ENCODE measurements at regions not wholly inside any gene's neighbourhood (a gene's known extent, or its start where the extent isn't known, plus 50 kb on each side); places are given as distances from the start of the nearest gene placed in this dataset.
"Not testable (repeated sequence)": the region's sequence is repeated elsewhere in the genome, so short reads cannot be mapped to it uniquely, and the experiment has no call there.

DNA sequence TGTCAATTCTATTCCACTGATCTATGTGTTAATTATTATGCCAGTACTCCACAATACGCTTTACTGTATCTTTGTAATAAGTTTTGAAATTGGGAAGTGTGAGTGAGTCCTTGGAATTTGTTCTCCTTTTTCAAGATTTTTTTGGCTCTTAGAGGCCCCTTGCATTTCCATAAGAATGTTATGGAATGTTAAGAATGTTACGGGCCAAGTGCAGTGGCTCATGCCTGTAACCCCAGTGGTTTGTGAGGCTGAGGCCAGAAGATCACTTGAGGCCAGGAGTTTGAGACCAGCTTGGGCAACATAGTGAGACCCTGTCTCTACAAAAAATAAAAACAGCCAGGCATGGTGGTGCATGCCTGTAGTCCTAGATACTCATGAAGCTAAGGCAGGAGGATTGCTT lies 167.6 kb upstream of the CXorf66 start (continued):
- TF ChIP-seq ZNF592 (IDR thresholded peaks at IDR 0.05) (no peak), SMC3 (IDR thresholded peaks at IDR 0.05; ENCODE audit: borderline replicate concordance, low read length) (no peak)

- WGBS (ENCODE audit: insufficient coverage, insufficient replicate concordance, low lambda C conversion rate, missing lambda C conversion rate), result 2% methylated on average over 3 of the region's 3 CpGs
- Histone ChIP-seq H3K79me2 (ENCODE audit: control insufficient read depth, insufficient read depth, low read length) (no peaks in the 10 kb centered on the region), H3K4me3 (no peak overlapping the region), H4K20me1 (ENCODE audit: control insufficient read depth, insufficient read depth) (no peaks in the 10 kb centered on the region), H3K9me3 (replicated peaks; ENCODE audit: control insufficient read depth, insufficient read depth, low read length) (no peaks in the 10 kb centered on the region), H3K27ac (ENCODE audit: control insufficient read depth, insufficient read depth) (no peak overlapping the region), H2AFZ (ENCODE audit: control insufficient read depth, low read depth, low read length) (no peak overlapping the region), H3K27me3 (replicated peaks in 1 of 2; ENCODE audit: control insufficient read depth in 2 of 2, insufficient read depth in 2 of 2, low read length in 1 of 2) (no peaks in the 10 kb centered on the region), H3K36me3 (ENCODE audit: control insufficient read depth in 2 of 2, insufficient read depth in 2 of 2, low read length in 1 of 2) (no peaks in the 10 kb centered on the region), H3K4me2 (ENCODE audit: control insufficient read depth, insufficient read depth) (no peak overlapping the region), H3K4me1 (ENCODE audit: control insufficient read depth, insufficient read depth, low read length) (no peaks in the 10 kb centered on the region), H3K9ac (ENCODE audit: control insufficient read depth, insufficient read depth, low read length) (no peak overlapping the region)
- POLR2A ChIA-PET, result no interaction called here
- in situ Hi-C loops (cut with MboI) (no loop called here), intact Hi-C loops (cut with micrococcal nuclease; ENCODE audit: unreplicated experiment) (no loop called here)
- ATAC-seq (no peak), FAIRE-seq (no peak), DNase-seq (ENCODE audit: low read depth, low spot score) (no peak)
- TF ChIP-seq MXI1 (IDR thresholded peaks at IDR 0.05; ENCODE audit: low read depth, low read length) (no peak), SP1 (IDR thresholded peaks at IDR 0.05; ENCODE audit: low read depth, low read length) (no peak), CBX5 (IDR thresholded peaks at IDR 0.05; ENCODE audit: low read depth) (no peak), BRCA1 (IDR thresholded peaks at IDR 0.05; ENCODE audit: low read depth, low read length) (no peak), ZNF384 (IDR thresholded peaks at IDR 0.05; ENCODE audit: borderline replicate concordance, low read depth, low read length) (no peak), USF1 (IDR thresholded peaks at IDR 0.05; ENCODE audit: borderline replicate concordance, extremely low read length, insufficient read depth, low read depth, low read length) (no peak)
- TF ChIP-seq, protein P1, sequence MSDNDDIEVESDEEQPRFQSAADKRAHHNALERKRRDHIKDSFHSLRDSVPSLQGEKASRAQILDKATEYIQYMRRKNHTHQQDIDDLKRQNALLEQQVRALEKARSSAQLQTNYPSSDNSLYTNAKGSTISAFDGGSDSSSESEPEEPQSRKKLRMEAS (IDR thresholded peaks at IDR 0.05; ENCODE audit: low read depth, low read length), result no peak
- CTCF ChIA-PET, result interaction anchor here (1.4 kb wide), 1 partner anchor 41 kb away, joined by 3 read pairs; no protein-coding TSS in a partner anchor
- SMC1A ChIA-PET (ENCODE audit: uncharacterized antibody, unreplicated experiment), result no interaction called here
- no TSS peak for BruUV-seq (replicated peaks)
- RAD21 ChIA-PET (ENCODE audit: unreplicated experiment), result no interaction called here
These were observed 158.1 kb upstream of the CXorf66 start for GRCh38 chrX:140123446-140123845.

DNA sequence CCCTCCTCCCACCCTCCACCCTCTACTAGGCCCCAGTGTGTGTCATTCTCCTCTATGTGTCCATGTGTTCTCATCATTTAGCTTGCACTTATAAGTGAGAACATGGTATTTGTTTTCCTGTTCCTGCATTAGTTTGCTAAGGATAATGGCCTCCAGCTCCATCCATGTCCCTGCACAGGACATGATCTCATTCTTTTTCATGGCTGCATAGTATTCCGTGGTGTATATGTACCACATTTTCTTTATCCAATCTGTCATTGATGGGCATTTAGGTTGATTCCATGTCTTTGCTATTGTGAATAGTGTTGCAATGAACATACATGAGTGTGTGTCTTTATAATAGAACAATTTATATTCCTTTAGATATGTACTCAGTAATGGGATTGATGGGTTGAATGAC lies 148.7 kb upstream of the CXorf66 start:
- WGBS (ENCODE audit: insufficient coverage, insufficient replicate concordance, low lambda C conversion rate, missing lambda C conversion rate), result 36% methylated on average over 1 of the region's 1 CpG
- FAIRE-seq; H3K27me3 ChIP-seq (replicated peaks in 1 of 2; ENCODE audit: control insufficient read depth in 2 of 2, insufficient read depth in 2 of 2, low read length in 1 of 2); H3K4me3 ChIP-seq; H3K9me3 ChIP-seq (replicated peaks; ENCODE audit: control insufficient read depth, insufficient read depth, low read length); intact Hi-C loops (cut with micrococcal nuclease; ENCODE audit: unreplicated experiment); H3K4me1 ChIP-seq (ENCODE audit: control insufficient read depth, insufficient read depth, low read length); H3K27ac ChIP-seq (ENCODE audit: control insufficient read depth, insufficient read depth); POLR2A ChIA-PET; RAD21 ChIA-PET (ENCODE audit: unreplicated experiment); DNase-seq (ENCODE audit: low read depth, low spot score); H3K4me2 ChIP-seq (ENCODE audit: control insufficient read depth, insufficient read depth); in situ Hi-C loops (cut with MboI); H2AFZ ChIP-seq (ENCODE audit: control insufficient read depth, low read depth, low read length); H3K36me3 ChIP-seq (ENCODE audit: control insufficient read depth in 2 of 2, insufficient read depth in 2 of 2, low read length in 1 of 2); SMC1A ChIA-PET (ENCODE audit: uncharacterized antibody, unreplicated experiment); H4K20me1 ChIP-seq (ENCODE audit: control insufficient read depth, insufficient read depth); CTCF ChIA-PET; BruUV-seq (replicated peaks); H3K9ac ChIP-seq (ENCODE audit: control insufficient read depth, insufficient read depth, low read length); H3K79me2 ChIP-seq (ENCODE audit: control insufficient read depth, insufficient read depth, low read length); ATAC-seq: not testable (repeated sequence)
